Testis (tissue), 2 donors: ENCODE measurements at regions not wholly inside any gene's neighbourhood (a gene's known extent, or its start where the extent isn't known, plus 50 kb on each side); places are given as distances from the start of the nearest gene placed in this dataset.

Source experiments
- POLR2A ChIP-seq: fragments of 450-650 bp; IDR thresholded peaks from one replicate; pipeline ENCODE4 v1.6.1; 2017; ENCODE audit warnings: antibody characterized with exemption, mild to moderate bottlenecking, moderate library complexity
- TF ChIP-seq, protein P1 (sequence below), 3 experiments: fragments of 450-650 bp in 2 of 3; fragments of 200-600 bp in 1 of 3; sonication (generic) in 1 of 3; IDR thresholded peaks; one replicate each; pipeline ENCODE4 v1.5.1; 2016 to 2019; ENCODE audit warnings: antibody characterized with exemption in 3 of 3, mild to moderate bottlenecking in 2 of 3, moderate library complexity in 1 of 3

GRCh38 chr6:113619077-113619476 is 238.1 kb upstream of the MARCKS start:
- TF ChIP-seq, protein P1, sequence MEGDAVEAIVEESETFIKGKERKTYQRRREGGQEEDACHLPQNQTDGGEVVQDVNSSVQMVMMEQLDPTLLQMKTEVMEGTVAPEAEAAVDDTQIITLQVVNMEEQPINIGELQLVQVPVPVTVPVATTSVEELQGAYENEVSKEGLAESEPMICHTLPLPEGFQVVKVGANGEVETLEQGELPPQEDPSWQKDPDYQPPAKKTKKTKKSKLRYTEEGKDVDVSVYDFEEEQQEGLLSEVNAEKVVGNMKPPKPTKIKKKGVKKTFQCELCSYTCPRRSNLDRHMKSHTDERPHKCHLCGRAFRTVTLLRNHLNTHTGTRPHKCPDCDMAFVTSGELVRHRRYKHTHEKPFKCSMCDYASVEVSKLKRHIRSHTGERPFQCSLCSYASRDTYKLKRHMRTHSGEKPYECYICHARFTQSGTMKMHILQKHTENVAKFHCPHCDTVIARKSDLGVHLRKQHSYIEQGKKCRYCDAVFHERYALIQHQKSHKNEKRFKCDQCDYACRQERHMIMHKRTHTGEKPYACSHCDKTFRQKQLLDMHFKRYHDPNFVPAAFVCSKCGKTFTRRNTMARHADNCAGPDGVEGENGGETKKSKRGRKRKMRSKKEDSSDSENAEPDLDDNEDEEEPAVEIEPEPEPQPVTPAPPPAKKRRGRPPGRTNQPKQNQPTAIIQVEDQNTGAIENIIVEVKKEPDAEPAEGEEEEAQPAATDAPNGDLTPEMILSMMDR (IDR thresholded peaks at IDR 0.05), result no peak
- TF ChIP-seq POLR2A, result no peak
